ENCODE measurements at regions not wholly inside any gene's neighbourhood (a gene's known extent, or its start where the extent isn't known, plus 50 kb on each side); places are given as distances from the start of the nearest gene placed in this dataset.

GRCh38 chr2:59532808-59533207 lies 1020.6 kb downstream of the BCL11A start:
- peak; percentile 52; the same call in 1 of the 2 replicates for TF ChIP-seq ELF4 (IDR thresholded peaks at IDR 0.05)
- no peak for TF ChIP-seq FOXK2 (IDR thresholded peaks at IDR 0.05)
- TF ChIP-seq PKNOX1 (IDR thresholded peaks at IDR 0.05) = no peak
- TF ChIP-seq TARDBP (IDR thresholded peaks at IDR 0.05) = no peak
- no peak for TF ChIP-seq NFRKB (IDR thresholded peaks at IDR 0.05)
- no peak for TF ChIP-seq BHLHE40 (IDR thresholded peaks at IDR 0.05; ENCODE audit: borderline replicate concordance)
- TF ChIP-seq ZNF384 (IDR thresholded peaks at IDR 0.05) = no peak
- TF ChIP-seq FOXA1 (IDR thresholded peaks at IDR 0.05) = no peak
- no peak for TF ChIP-seq FOXM1 (IDR thresholded peaks at IDR 0.05; ENCODE audit: borderline replicate concordance)
- TF ChIP-seq HDGF (IDR thresholded peaks at IDR 0.05; ENCODE audit: borderline replicate concordance) = no peak
- TF ChIP-seq ARNT (IDR thresholded peaks at IDR 0.05) = no peak
- TF ChIP-seq SP1 (IDR thresholded peaks at IDR 0.05) = no peak
- TF ChIP-seq L3MBTL2 (conservative IDR thresholded peaks at IDR 0.05) = no peak
- TF ChIP-seq SUZ12 (IDR thresholded peaks at IDR 0.05) = no peak

Data from HEK293T (cell line).